ENCODE measurements at regions not wholly inside any gene's neighbourhood (a gene's known extent, or its start where the extent isn't known, plus 50 kb on each side); places are given as distances from the start of the nearest gene placed in this dataset.

DNA sequence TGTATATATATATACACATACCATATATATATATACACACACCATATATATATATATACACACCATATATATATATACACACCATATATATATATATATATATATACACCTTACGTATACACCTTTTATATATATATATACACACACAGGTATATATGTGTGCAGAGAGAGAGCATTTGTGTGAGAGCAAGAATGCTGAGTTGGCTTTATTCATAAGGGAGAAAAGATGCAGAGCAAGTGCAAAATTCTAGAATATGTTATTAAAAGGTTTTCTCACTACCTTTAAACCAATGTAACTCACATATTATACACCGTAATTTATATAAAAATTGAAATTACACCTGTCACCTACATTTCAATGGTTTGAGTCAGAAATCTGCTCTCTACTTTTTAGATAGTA lies 107.2 kb upstream of the ALCAM start:
- TF ChIP-seq RARB (CRISPR knock-in tag; IDR thresholded peaks at IDR 0.05): no peak
- TF ChIP-seq, protein P1, sequence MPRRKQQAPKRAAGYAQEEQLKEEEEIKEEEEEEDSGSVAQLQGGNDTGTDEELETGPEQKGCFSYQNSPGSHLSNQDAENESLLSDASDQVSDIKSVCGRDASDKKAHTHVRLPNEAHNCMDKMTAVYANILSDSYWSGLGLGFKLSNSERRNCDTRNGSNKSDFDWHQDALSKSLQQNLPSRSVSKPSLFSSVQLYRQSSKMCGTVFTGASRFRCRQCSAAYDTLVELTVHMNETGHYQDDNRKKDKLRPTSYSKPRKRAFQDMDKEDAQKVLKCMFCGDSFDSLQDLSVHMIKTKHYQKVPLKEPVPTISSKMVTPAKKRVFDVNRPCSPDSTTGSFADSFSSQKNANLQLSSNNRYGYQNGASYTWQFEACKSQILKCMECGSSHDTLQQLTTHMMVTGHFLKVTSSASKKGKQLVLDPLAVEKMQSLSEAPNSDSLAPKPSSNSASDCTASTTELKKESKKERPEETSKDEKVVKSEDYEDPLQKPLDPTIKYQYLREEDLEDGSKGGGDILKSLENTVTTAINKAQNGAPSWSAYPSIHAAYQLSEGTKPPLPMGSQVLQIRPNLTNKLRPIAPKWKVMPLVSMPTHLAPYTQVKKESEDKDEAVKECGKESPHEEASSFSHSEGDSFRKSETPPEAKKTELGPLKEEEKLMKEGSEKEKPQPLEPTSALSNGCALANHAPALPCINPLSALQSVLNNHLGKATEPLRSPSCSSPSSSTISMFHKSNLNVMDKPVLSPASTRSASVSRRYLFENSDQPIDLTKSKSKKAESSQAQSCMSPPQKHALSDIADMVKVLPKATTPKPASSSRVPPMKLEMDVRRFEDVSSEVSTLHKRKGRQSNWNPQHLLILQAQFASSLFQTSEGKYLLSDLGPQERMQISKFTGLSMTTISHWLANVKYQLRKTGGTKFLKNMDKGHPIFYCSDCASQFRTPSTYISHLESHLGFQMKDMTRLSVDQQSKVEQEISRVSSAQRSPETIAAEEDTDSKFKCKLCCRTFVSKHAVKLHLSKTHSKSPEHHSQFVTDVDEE (CRISPR knock-in tag; IDR thresholded peaks at IDR 0.05): no peak
- TF ChIP-seq ZFP30 (CRISPR knock-in tag; IDR thresholded peaks at IDR 0.05): no peak
- TF ChIP-seq PPARA (CRISPR knock-in tag; IDR thresholded peaks at IDR 0.05; ENCODE audit: borderline replicate concordance): no peak
- TF ChIP-seq, protein P2, sequence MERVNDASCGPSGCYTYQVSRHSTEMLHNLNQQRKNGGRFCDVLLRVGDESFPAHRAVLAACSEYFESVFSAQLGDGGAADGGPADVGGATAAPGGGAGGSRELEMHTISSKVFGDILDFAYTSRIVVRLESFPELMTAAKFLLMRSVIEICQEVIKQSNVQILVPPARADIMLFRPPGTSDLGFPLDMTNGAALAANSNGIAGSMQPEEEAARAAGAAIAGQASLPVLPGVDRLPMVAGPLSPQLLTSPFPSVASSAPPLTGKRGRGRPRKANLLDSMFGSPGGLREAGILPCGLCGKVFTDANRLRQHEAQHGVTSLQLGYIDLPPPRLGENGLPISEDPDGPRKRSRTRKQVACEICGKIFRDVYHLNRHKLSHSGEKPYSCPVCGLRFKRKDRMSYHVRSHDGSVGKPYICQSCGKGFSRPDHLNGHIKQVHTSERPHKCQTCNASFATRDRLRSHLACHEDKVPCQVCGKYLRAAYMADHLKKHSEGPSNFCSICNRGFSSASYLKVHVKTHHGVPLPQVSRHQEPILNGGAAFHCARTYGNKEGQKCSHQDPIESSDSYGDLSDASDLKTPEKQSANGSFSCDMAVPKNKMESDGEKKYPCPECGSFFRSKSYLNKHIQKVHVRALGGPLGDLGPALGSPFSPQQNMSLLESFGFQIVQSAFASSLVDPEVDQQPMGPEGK (CRISPR knock-in tag; IDR thresholded peaks at IDR 0.05; ENCODE audit: borderline replicate concordance): no peak
- no peak for TF ChIP-seq ZNF70 (CRISPR knock-in tag; IDR thresholded peaks at IDR 0.05)
- TF ChIP-seq, protein P3, sequence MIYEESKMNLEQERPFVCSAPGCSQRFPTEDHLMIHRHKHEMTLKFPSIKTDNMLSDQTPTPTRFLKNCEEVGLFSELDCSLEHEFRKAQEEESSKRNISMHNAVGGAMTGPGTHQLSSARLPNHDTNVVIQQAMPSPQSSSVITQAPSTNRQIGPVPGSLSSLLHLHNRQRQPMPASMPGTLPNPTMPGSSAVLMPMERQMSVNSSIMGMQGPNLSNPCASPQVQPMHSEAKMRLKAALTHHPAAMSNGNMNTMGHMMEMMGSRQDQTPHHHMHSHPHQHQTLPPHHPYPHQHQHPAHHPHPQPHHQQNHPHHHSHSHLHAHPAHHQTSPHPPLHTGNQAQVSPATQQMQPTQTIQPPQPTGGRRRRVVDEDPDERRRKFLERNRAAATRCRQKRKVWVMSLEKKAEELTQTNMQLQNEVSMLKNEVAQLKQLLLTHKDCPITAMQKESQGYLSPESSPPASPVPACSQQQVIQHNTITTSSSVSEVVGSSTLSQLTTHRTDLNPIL (CRISPR knock-in tag; IDR thresholded peaks at IDR 0.05; ENCODE audit: low read depth): no peak
- TF ChIP-seq ZNF8 (CRISPR knock-in tag; IDR thresholded peaks at IDR 0.05): no peak
- TF ChIP-seq, protein P4, sequence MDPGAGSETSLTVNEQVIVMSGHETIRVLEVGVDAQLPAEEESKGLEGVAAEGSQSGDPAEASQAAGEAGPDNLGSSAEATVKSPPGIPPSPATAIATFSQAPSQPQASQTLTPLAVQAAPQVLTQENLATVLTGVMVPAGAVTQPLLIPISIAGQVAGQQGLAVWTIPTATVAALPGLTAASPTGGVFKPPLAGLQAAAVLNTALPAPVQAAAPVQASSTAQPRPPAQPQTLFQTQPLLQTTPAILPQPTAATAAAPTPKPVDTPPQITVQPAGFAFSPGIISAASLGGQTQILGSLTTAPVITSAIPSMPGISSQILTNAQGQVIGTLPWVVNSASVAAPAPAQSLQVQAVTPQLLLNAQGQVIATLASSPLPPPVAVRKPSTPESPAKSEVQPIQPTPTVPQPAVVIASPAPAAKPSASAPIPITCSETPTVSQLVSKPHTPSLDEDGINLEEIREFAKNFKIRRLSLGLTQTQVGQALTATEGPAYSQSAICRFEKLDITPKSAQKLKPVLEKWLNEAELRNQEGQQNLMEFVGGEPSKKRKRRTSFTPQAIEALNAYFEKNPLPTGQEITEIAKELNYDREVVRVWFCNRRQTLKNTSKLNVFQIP (CRISPR knock-in tag; IDR thresholded peaks at IDR 0.05; ENCODE audit: borderline replicate concordance, low read depth): no peak
- TF ChIP-seq ESRRG (CRISPR knock-in tag; IDR thresholded peaks at IDR 0.05): no peak
- no peak for TF ChIP-seq ZC3H10 (CRISPR knock-in tag; IDR thresholded peaks at IDR 0.05)
- TF ChIP-seq, protein P5, sequence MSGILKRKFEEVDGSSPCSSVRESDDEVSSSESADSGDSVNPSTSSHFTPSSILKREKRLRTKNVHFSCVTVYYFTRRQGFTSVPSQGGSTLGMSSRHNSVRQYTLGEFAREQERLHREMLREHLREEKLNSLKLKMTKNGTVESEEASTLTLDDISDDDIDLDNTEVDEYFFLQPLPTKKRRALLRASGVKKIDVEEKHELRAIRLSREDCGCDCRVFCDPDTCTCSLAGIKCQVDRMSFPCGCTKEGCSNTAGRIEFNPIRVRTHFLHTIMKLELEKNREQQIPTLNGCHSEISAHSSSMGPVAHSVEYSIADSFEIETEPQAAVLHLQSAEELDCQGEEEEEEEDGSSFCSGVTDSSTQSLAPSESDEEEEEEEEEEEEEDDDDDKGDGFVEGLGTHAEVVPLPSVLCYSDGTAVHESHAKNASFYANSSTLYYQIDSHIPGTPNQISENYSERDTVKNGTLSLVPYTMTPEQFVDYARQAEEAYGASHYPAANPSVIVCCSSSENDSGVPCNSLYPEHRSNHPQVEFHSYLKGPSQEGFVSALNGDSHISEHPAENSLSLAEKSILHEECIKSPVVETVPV (CRISPR knock-in tag; IDR thresholded peaks at IDR 0.05): no peak
- no peak for ATAC-seq

DNA sequence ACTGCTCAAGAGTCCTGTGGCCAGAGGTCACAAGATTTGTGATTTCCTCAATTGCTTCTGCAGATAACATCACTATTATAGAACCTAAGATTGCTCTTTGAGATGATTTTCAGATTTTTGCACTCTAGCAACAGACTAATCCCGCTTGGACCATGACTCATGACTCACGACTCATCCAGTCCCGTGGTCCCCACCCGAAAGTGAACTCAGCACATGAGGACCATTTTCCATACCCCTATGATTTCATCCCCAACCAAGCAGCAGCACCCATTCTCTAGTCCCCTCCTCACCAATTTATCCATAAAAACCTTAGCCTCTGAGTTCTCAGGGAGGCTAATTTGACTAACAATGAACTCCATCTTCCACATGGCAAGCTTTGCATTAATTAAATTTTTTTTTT lies 106.3 kb upstream of the ALCAM start:
- TF ChIP-seq ARNTL (CRISPR knock-in tag; IDR thresholded peaks at IDR 0.05; ENCODE audit: borderline replicate concordance, low read depth) (no peak), ZNF8 (CRISPR knock-in tag; IDR thresholded peaks at IDR 0.05) (no peak), ESRRG (CRISPR knock-in tag; IDR thresholded peaks at IDR 0.05) (no peak), PPARA (CRISPR knock-in tag; IDR thresholded peaks at IDR 0.05; ENCODE audit: borderline replicate concordance) (no peak), TCF4 (CRISPR knock-in tag; IDR thresholded peaks at IDR 0.05; ENCODE audit: borderline replicate concordance) (no peak)
- ATAC-seq: no peak

DNA sequence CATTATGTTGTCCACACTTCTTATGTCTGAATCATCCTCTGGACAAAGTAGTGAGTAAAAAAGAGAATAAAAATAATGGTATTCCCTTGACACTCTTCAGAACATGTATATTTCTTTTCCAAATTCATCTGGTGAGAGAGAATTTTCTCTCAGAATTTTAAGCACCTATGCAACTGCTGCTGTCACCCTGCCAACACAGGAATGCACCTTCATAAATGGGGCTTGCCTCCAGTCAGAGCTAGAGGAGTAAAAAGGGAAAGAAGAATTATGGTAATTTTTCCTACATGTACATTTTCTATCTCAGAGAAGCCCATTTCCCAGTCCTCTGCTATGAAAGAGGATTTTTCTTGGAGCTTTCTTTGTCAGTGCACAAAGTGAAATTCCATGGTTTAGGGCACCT lies 92.2 kb upstream of the ALCAM start:
- no peak for ATAC-seq
- TF ChIP-seq ESRRG (CRISPR knock-in tag; IDR thresholded peaks at IDR 0.05): no peak
- TF ChIP-seq ISL1 (CRISPR knock-in tag; IDR thresholded peaks at IDR 0.05): no peak
- TF ChIP-seq ZFP3 (CRISPR knock-in tag; IDR thresholded peaks at IDR 0.05): no peak
- TF ChIP-seq ZNF8 (CRISPR knock-in tag; IDR thresholded peaks at IDR 0.05): no peak
- TF ChIP-seq ZNF565 (CRISPR knock-in tag; conservative IDR thresholded peaks at IDR 0.05; ENCODE audit: low read depth): no peak
- TF ChIP-seq, protein P1 (CRISPR knock-in tag; IDR thresholded peaks at IDR 0.05): no peak
- TF ChIP-seq PPARA (CRISPR knock-in tag; IDR thresholded peaks at IDR 0.05; ENCODE audit: borderline replicate concordance): no peak
- no peak for TF ChIP-seq GLIS3 (CRISPR knock-in tag; IDR thresholded peaks at IDR 0.05)
- no peak for TF ChIP-seq RARB (CRISPR knock-in tag; IDR thresholded peaks at IDR 0.05)
- no peak for TF ChIP-seq BACH2 (CRISPR knock-in tag; IDR thresholded peaks at IDR 0.05; ENCODE audit: borderline replicate concordance)
- TF ChIP-seq ZFP30 (CRISPR knock-in tag; IDR thresholded peaks at IDR 0.05): no peak
- no peak for TF ChIP-seq CSDC2 (CRISPR knock-in tag; IDR thresholded peaks at IDR 0.05)
